Endothelial cell of umbilical vein (primary cell): ENCODE measurements at regions not wholly inside any gene's neighbourhood (a gene's known extent, or its start where the extent isn't known, plus 50 kb on each side); places are given as distances from the start of the nearest gene placed in this dataset.

Experiments used
- BruUV-seq: library from RNA; stranded (reverse); fragments of 400-500 nt; replicated peaks from 2 replicates; lab custom pipeline; 2021; lab: Mats Ljungman, UMichigan
- CTCF ChIA-PET: fragments of 300-600, 350-600 bp; sonication (Branson Sonifier 250); formaldehyde crosslinking; loops from one replicate; lab custom pipeline; 2021; ENCODE audit warnings: antibody characterized with exemption, inconsistent platforms; lab: Charles Lee
- POLR2A ChIA-PET: fragments of 300-600, 350-600 bp; sonication (Branson Sonifier 250); formaldehyde crosslinking; loops from one replicate; lab custom pipeline; 2021; ENCODE audit warnings: antibody characterized with exemption, inconsistent platforms; lab: Charles Lee
- DNase-seq: peaks from one replicate; pipeline ENCODE4 v3.0.0-alpha.2; 2011; ENCODE audit warnings: low read depth, low spot score
- FAIRE-seq: peaks from 2 replicates; lab custom pipeline; 2011; peaks lifted over from hg19 to GRCh38; lab: Jason Lieb, UNC
- H2AFZ ChIP-seq: 2 replicates; pipeline ENCODE4 v1.6.0; 2012; ENCODE audit warnings: low read depth, low read length, control low read depth, inconsistent platforms
- H3K27ac ChIP-seq: 2 replicates; pipeline ENCODE4 v1.5.1; 2011; ENCODE audit warnings: low read depth, mild to moderate bottlenecking, control low read depth, low read length, moderate library complexity; ENCODE audit not compliant: insufficient read depth
- H3K27me3 ChIP-seq, 2 experiments: 2 replicates each; pipeline versions ENCODE4 v1.6.0 to v1.6.1; 2011; ENCODE audit warnings: low read length in 2 of 2, mixed read lengths in 1 of 2; ENCODE audit not compliant: control insufficient read depth in 2 of 2, insufficient read depth in 2 of 2
- H3K36me3 ChIP-seq, 2 experiments: 2 replicates in 1 of 2; 3 replicates in 1 of 2; pipeline ENCODE4 v1.5.1; 2011; ENCODE audit warnings: low read length in 2 of 2, mild to moderate bottlenecking in 1 of 2, moderate library complexity in 1 of 2; ENCODE audit not compliant: control insufficient read depth in 2 of 2, insufficient read depth in 2 of 2; ENCODE audit errors: extremely low read depth in 1 of 2
- H3K4me1 ChIP-seq: 3 replicates; pipeline ENCODE4 v1.5.1; 2011; ENCODE audit warnings: mild to moderate bottlenecking, low read length; ENCODE audit not compliant: control insufficient read depth, insufficient read depth; ENCODE audit errors: extremely low read depth
- H3K4me2 ChIP-seq: 2 replicates; pipeline ENCODE4 v1.6.1; 2011; ENCODE audit warnings: low read length, control low read depth, mixed read lengths; ENCODE audit not compliant: insufficient read depth
- H3K4me3 ChIP-seq, 3 experiments: fragments of 200-600 bp in 1 of 3; sonication (generic), shearing (Covaris generic) in 1 of 3; replicated peaks in 1 of 3; 2 replicates each; pipeline ENCODE4 v1.5.1; 2011 to 2016; ENCODE audit warnings: control low read depth in 3 of 3, low read length in 3 of 3, mild to moderate bottlenecking in 2 of 3, inconsistent platforms in 1 of 3, low read depth in 1 of 3, moderate library complexity in 1 of 3; ENCODE audit not compliant: insufficient read depth in 1 of 3
- H3K79me2 ChIP-seq: 2 replicates; pipeline ENCODE4 v1.6.0; 2012; ENCODE audit warnings: low read length, inconsistent platforms; ENCODE audit not compliant: control insufficient read depth, insufficient read depth
- H3K9ac ChIP-seq: replicated peaks from 2 replicates; pipeline ENCODE3; 2011; ENCODE audit warnings: low read length, control low read depth; ENCODE audit not compliant: insufficient read depth; ENCODE audit errors: extremely low read depth
- H3K9me1 ChIP-seq: replicated peaks from 3 replicates; pipeline ENCODE4 v1.6.0; 2011; ENCODE audit warnings: mild to moderate bottlenecking, low read length; ENCODE audit not compliant: control insufficient read depth, insufficient read depth; ENCODE audit errors: extremely low read depth
- H3K9me3 ChIP-seq: replicated peaks from 2 replicates; pipeline ENCODE4 v1.5.1; 2012; ENCODE audit warnings: low read length, inconsistent platforms; ENCODE audit not compliant: control insufficient read depth, insufficient read depth
- H4K20me1 ChIP-seq: replicated peaks from 2 replicates; pipeline ENCODE3; 2011; ENCODE audit warnings: mild to moderate bottlenecking, low read length; ENCODE audit not compliant: control insufficient read depth, insufficient read depth; ENCODE audit errors: extremely low read depth
- CTCF ChIP-seq, 2 donors: IDR thresholded peaks; 1 replicate in 1 of 2; 2 replicates in 1 of 2; pipeline ENCODE4 v1.5.1; 2011; ENCODE audit warnings: low read length in 2 of 2, mild to moderate bottlenecking in 2 of 2, moderate library complexity in 2 of 2, control low read depth in 1 of 2, inconsistent platforms in 1 of 2, low read depth in 1 of 2; ENCODE audit not compliant: insufficient read depth in 1 of 2; ENCODE audit errors: extremely low read depth in 1 of 2
- EZH2 ChIP-seq: IDR thresholded peaks from 2 replicates; pipeline ENCODE4 v1.6.1; 2012; ENCODE audit warnings: borderline replicate concordance, low read depth, mild to moderate bottlenecking, moderate library complexity, low read length, inconsistent platforms; ENCODE audit not compliant: severe bottlenecking
- FOS ChIP-seq: IDR thresholded peaks from 2 replicates; pipeline ENCODE4 v1.6.1; 2011; ENCODE audit warnings: mild to moderate bottlenecking, low read length, moderate library complexity, borderline replicate concordance; ENCODE audit not compliant: insufficient read depth
- GATA2 ChIP-seq: IDR thresholded peaks from 2 replicates; pipeline ENCODE4 v1.7.0; 2011; ENCODE audit warnings: low read depth, mild to moderate bottlenecking, moderate library complexity, mixed read lengths, low read length; ENCODE audit not compliant: insufficient read length, insufficient read depth
- JUN ChIP-seq: IDR thresholded peaks from 2 replicates; pipeline ENCODE4 v1.6.1; 2011; ENCODE audit warnings: borderline replicate concordance, low read depth; ENCODE audit not compliant: insufficient read length, insufficient read depth
- MAX ChIP-seq: IDR thresholded peaks from 2 replicates; pipeline ENCODE4 v1.6.1; 2011; ENCODE audit not compliant: insufficient read depth, insufficient read length
- MYC ChIP-seq: IDR thresholded peaks from one replicate; pipeline ENCODE4 v1.6.1; 2011; ENCODE audit warnings: mild to moderate bottlenecking, low read depth, low read length
- POLR2A ChIP-seq: IDR thresholded peaks from 2 replicates; pipeline ENCODE4 v1.6.1; 2012; ENCODE audit warnings: low read depth, mild to moderate bottlenecking, control low read depth, low read length
- POLR2AphosphoS5 ChIP-seq: IDR thresholded peaks from 2 replicates; pipeline ENCODE4 v1.6.1; 2012; ENCODE audit warnings: low read depth, mild to moderate bottlenecking, control low read depth, low read length, moderate library complexity; ENCODE audit not compliant: insufficient read depth
- dilution Hi-C: fragments of 300-500 bp; cut with MboI; formaldehyde crosslinking; loops from one replicate; pipeline ENCODE4 v1.15.0; 2019; ENCODE audit warnings: low sequenced_read_pairs; ENCODE audit not compliant: extremely low pct_ligation_motif_present
- intact Hi-C: fragments of 100-400 bp; cut with micrococcal nuclease; formaldehyde crosslinking; loops from one replicate; pipeline ENCODE4 v1.10.0; 2022

GRCh38 chr6:91299544-91300491 is 712.9 kb upstream of the MAP3K7 start:
- no peak for DNase-seq
- TF ChIP-seq POLR2A = no peak
- no peak for TF ChIP-seq MYC
- no peak for TF ChIP-seq POLR2AphosphoS5
- no peak for TF ChIP-seq MAX
- no peak for TF ChIP-seq JUN
- no peak for TF ChIP-seq CTCF (IDR thresholded peaks at IDR 0.05; ENCODE audit: extremely low read depth in 1 of 2, insufficient read depth in 1 of 2, low read depth in 1 of 2, low read length in 2 of 2)
- no peak for TF ChIP-seq EZH2
- no peak for TF ChIP-seq GATA2
- TF ChIP-seq FOS = no peak
- Histone ChIP-seq H3K4me3 (no peak overlapping the region), H3K27me3 (no peaks in the 10 kb centered on the region), H4K20me1 (no peaks in the 10 kb centered on the region), H3K9me1 (no peaks in the 10 kb centered on the region), H3K9ac (no peak overlapping the region), H2AFZ (no peak overlapping the region), H3K36me3 (no peaks in the 10 kb centered on the region), H3K4me2 (no peak overlapping the region), H3K27ac (no peak overlapping the region), H3K9me3 (no peaks in the 10 kb centered on the region), H3K4me1 (no peaks in the 10 kb centered on the region), H3K79me2 (no peaks in the 10 kb centered on the region)
- FAIRE-seq = no peak
- intact Hi-C loops (no loop called here), dilution Hi-C loops (no loop called here)
- CTCF ChIA-PET = no interaction called here
- POLR2A ChIA-PET = no interaction called here
- no TSS peak for BruUV-seq
